IMR-90 (cell line): ENCODE measurements at regions not wholly inside any gene's neighbourhood (a gene's known extent, or its start where the extent isn't known, plus 50 kb on each side); places are given as distances from the start of the nearest gene placed in this dataset.

Experiments used
- ATAC-seq: fragments of 200-7000 bp; cut with Tn5 transposase; 2 replicates; pipeline ENCODE4 v1.9.1; 2020; ENCODE audit warnings: low read depth, mild to moderate bottlenecking, moderate library complexity
- BruUV-seq: library from RNA; stranded (reverse); fragments of 400-500 nt; replicated peaks from 2 replicates; lab custom pipeline; 2021; lab: Mats Ljungman, UMichigan
- CTCF ChIA-PET: fragments of 300-600 bp; formaldehyde crosslinking; extraction: SDS; loops from one replicate; lab custom pipeline; 2021; ENCODE audit warnings: antibody characterized with exemption; lab: Yijun Ruan, JAX
- POLR2A ChIA-PET: fragments of 300-600 bp; sonication (Branson Sonifier 250); formaldehyde crosslinking; loops from one replicate; lab custom pipeline; 2022; ENCODE audit warnings: antibody characterized with exemption; ENCODE audit not compliant: unreplicated experiment; lab: Charles Lee
- DNase-seq: peaks from one replicate; pipeline ENCODE4 v3.0.0; 2013
- H2AFZ ChIP-seq: replicated peaks from 2 replicates; pipeline ENCODE3; 2013; ENCODE audit warnings: low read length, mild to moderate bottlenecking; ENCODE audit not compliant: poor library complexity
- H2AK5ac ChIP-seq: 2 replicates; pipeline ENCODE4 v1.6.1; 2013; ENCODE audit warnings: low read depth, low read length, inconsistent platforms
- H2AK9ac ChIP-seq: replicated peaks from 2 replicates; pipeline ENCODE3; 2013; ENCODE audit warnings: mild to moderate bottlenecking, low read depth, low read length, moderate library complexity; ENCODE audit not compliant: poor library complexity
- H2BK120ac ChIP-seq: 2 replicates; pipeline ENCODE4 v1.6.1; 2013; ENCODE audit warnings: low read depth, low read length, inconsistent platforms
- H2BK15ac ChIP-seq: 3 replicates; pipeline ENCODE4 v1.6.1; 2013; ENCODE audit warnings: low read depth, low read length, inconsistent platforms
- H2BK20ac ChIP-seq: 2 replicates; pipeline ENCODE4 v1.6.1; 2013; ENCODE audit warnings: low read depth, mild to moderate bottlenecking, inconsistent platforms, low read length, moderate library complexity
- H2BK5ac ChIP-seq: 2 replicates; pipeline ENCODE4 v1.6.1; 2013; ENCODE audit warnings: mild to moderate bottlenecking, low read depth, low read length, inconsistent platforms; ENCODE audit not compliant: poor library complexity, severe bottlenecking
- H3K14ac ChIP-seq: replicated peaks from 2 replicates; pipeline ENCODE4 v1.6.1; 2013; ENCODE audit warnings: low read depth, low read length, inconsistent platforms
- H3K18ac ChIP-seq: 2 replicates; pipeline ENCODE4 v1.6.1; 2013; ENCODE audit warnings: low read depth, low read length, control low read depth
- H3K23ac ChIP-seq: 2 replicates; pipeline ENCODE4 v1.6.1; 2013; ENCODE audit warnings: low read depth, low read length, inconsistent platforms
- H3K27ac ChIP-seq: 2 replicates; pipeline ENCODE4 v1.5.1; 2013; ENCODE audit warnings: mild to moderate bottlenecking, control low read depth, low read length; ENCODE audit not compliant: insufficient read depth
- H3K27me3 ChIP-seq: 2 replicates; pipeline ENCODE4 v1.6.1; 2013; ENCODE audit warnings: low read length; ENCODE audit not compliant: control insufficient read depth, insufficient read depth
- H3K36me3 ChIP-seq: 2 replicates; pipeline ENCODE4 v1.6.1; 2013; ENCODE audit warnings: low read length, mixed read lengths; ENCODE audit not compliant: control insufficient read depth, insufficient read depth
- H3K4ac ChIP-seq: 2 replicates; pipeline ENCODE4 v1.6.1; 2013; ENCODE audit warnings: low read depth, low read length, inconsistent platforms
- H3K4me1 ChIP-seq: 2 replicates; pipeline ENCODE4 v1.6.1; 2013; ENCODE audit warnings: low read length, mixed read lengths; ENCODE audit not compliant: control insufficient read depth, insufficient read depth
- H3K4me2 ChIP-seq: 2 replicates; pipeline ENCODE4 v1.6.1; 2013; ENCODE audit warnings: low read depth, mild to moderate bottlenecking, control low read depth, low read length, moderate library complexity
- H3K4me3 ChIP-seq: 2 replicates; pipeline ENCODE4 v1.5.1; 2013; ENCODE audit warnings: low read depth, mild to moderate bottlenecking, control low read depth, low read length, moderate library complexity; ENCODE audit not compliant: insufficient read depth
- H3K56ac ChIP-seq: 2 replicates; pipeline ENCODE4 v1.6.1; 2013; ENCODE audit warnings: low read length, inconsistent platforms; ENCODE audit not compliant: insufficient read depth; ENCODE audit errors: extremely low read depth
- H3K79me1 ChIP-seq, 2 experiments: 2 replicates each; pipeline ENCODE4 v1.6.1; 2013; ENCODE audit warnings: low read length in 2 of 2, inconsistent platforms in 1 of 2, low read depth in 1 of 2
- H3K9ac ChIP-seq: 2 replicates; pipeline ENCODE4 v1.6.1; 2013; ENCODE audit warnings: low read depth, low read length, control low read depth
- H3K9me1 ChIP-seq: 2 replicates; pipeline ENCODE4 v1.6.1; 2013; ENCODE audit warnings: low read length, inconsistent platforms; ENCODE audit not compliant: insufficient read depth
- H3K9me3 ChIP-seq: 2 replicates; pipeline ENCODE4 v1.6.1; 2013; ENCODE audit warnings: low read length; ENCODE audit not compliant: control insufficient read depth, insufficient read depth
- H4K20me1 ChIP-seq: 2 replicates; pipeline ENCODE4 v1.6.1; 2013; ENCODE audit warnings: low read length, inconsistent platforms; ENCODE audit not compliant: insufficient read depth
- H4K5ac ChIP-seq: 2 replicates; pipeline ENCODE4 v1.6.1; 2013; ENCODE audit warnings: mild to moderate bottlenecking, low read depth, low read length, control low read depth
- H4K8ac ChIP-seq, 2 experiments: 2 replicates each; pipeline ENCODE4 v1.6.1; 2013; ENCODE audit warnings: low read depth in 2 of 2, low read length in 2 of 2, control low read depth in 1 of 2, inconsistent platforms in 1 of 2
- H4K91ac ChIP-seq: 2 replicates; pipeline ENCODE4 v1.6.1; 2013; ENCODE audit warnings: low read depth, low read length, inconsistent platforms; ENCODE audit not compliant: insufficient read depth
- CEBPB ChIP-seq: IDR thresholded peaks from 2 replicates; pipeline ENCODE4 v1.6.1; 2012; ENCODE audit warnings: low read depth, low read length, improper control_type of control experiment
- NFE2L2 ChIP-seq: fragments of 150-350 bp; IDR thresholded peaks from 2 replicates; pipeline ENCODE4 v1.6.1; 2016; ENCODE audit warnings: low read depth, mild to moderate bottlenecking, low read length
- WGBS, 2 experiments: methylation state at CpG; one replicate each; pipeline versions ENCODE4 v1.1.5 to v1.1.7; 2013; ENCODE audit warnings: missing lambda C conversion rate in 2 of 2; ENCODE audit not compliant: insufficient read length in 1 of 2; ENCODE audit errors: extremely low coverage in 2 of 2; 5-methylcytosine and 5-hydroxymethylcytosine counted together
- dilution Hi-C: fragments of 300-500 bp; cut with HindIII; formaldehyde crosslinking; loops from one replicate; pipeline ENCODE4 v1.14.3; 2018; ENCODE audit warnings: low sequenced_read_pairs; ENCODE audit not compliant: unreplicated experiment
- in situ Hi-C: fragments of 300-500 bp; cut with MboI; formaldehyde crosslinking; loops from 3 replicates; pipeline ENCODE4 v1.14.3; 2019; ENCODE audit warnings: low sequenced_read_pairs, inconsistent platforms, mixed read lengths
- intact Hi-C: fragments of 100-400 bp; cut with micrococcal nuclease; formaldehyde crosslinking; loops from 2 replicates; pipeline ENCODE4 v1.10.0; 2022

GRCh38 chr2:204042401-204042800 lies 105.8 kb downstream of the ICOS start:
- Histone ChIP-seq H2AK5ac (no peak overlapping the region), H4K20me1 (no peaks in the 10 kb centered on the region), H3K23ac (no peak overlapping the region), H2BK15ac (no peak overlapping the region), H2BK20ac (no peak overlapping the region), H3K27ac (no peak overlapping the region), H2AK9ac (no peak overlapping the region), H3K4ac (no peak overlapping the region), H3K18ac (no peak overlapping the region), H3K27me3 (peaks cover under 1% of the 10 kb centered on the region), H3K9ac (no peak overlapping the region), H3K56ac (no peak overlapping the region), H3K9me1 (no peaks in the 10 kb centered on the region), H3K4me3 (no peak overlapping the region), H3K4me1 (no peaks in the 10 kb centered on the region), H4K8ac (no peak overlapping the region), H2BK120ac (no peak overlapping the region), H3K79me1 (no peaks in the 10 kb centered on the region), H2AFZ (no peak overlapping the region), H4K5ac (no peak overlapping the region), H4K91ac (no peak overlapping the region), H2BK5ac (no peak overlapping the region), H3K14ac (no peak overlapping the region), H3K9me3 (no peaks in the 10 kb centered on the region), H3K4me2 (no peak overlapping the region), H3K36me3 (no peaks in the 10 kb centered on the region)
- no TSS peak for BruUV-seq
- ATAC-seq (no peak), DNase-seq (no peak)
- no CpG with 5 or more reads among the region's 1 CpG for WGBS, 2 experiments
- ChIA-PET CTCF (no interaction called here), POLR2A (no interaction called here)
- dilution Hi-C loops (no loop called here), in situ Hi-C loops (no loop called here), intact Hi-C loops (no loop called here)
- TF ChIP-seq NFE2L2 (no peak), CEBPB (no peak)
